Thoracic aorta (tissue), 2 donors: ENCODE measurements at regions not wholly inside any gene's neighbourhood (a gene's known extent, or its start where the extent isn't known, plus 50 kb on each side); places are given as distances from the start of the nearest gene placed in this dataset.

ENCODE experiments used
- ATAC-seq: fragments of 150-250 bp; one replicate; pipeline ENCODE4 v1.8.0; 2017; ENCODE audit warnings: low read depth; ENCODE audit not compliant: insufficient number of reproducible peaks, low FRiP score
- DNase-seq: peaks from one replicate; pipeline ENCODE4 v3.0.0-alpha.2; 2020; ENCODE audit warnings: low spot score
- H3K27ac ChIP-seq, 2 donors: fragments of 200-600 bp; sonication (generic); 1 replicate in 1 of 2; 2 replicates in 1 of 2; pipeline ENCODE4 v1.5.1; 2016; ENCODE audit warnings: mild to moderate bottlenecking in 2 of 2, moderate library complexity in 2 of 2
- H3K27me3 ChIP-seq: fragments of 200-600 bp; sonication (generic); replicated peaks from 2 replicates; pipeline ENCODE4 v1.6.0; 2016; ENCODE audit warnings: mild to moderate bottlenecking; ENCODE audit not compliant: insufficient read depth
- H3K36me3 ChIP-seq: fragments of 200-600 bp; sonication (generic); one replicate; pipeline ENCODE4 v1.5.1; 2016
- H3K4me1 ChIP-seq, 2 donors: fragments of 200-600 bp; sonication (generic); 1 replicate in 1 of 2; 2 replicates in 1 of 2; pipeline versions ENCODE4 v1.5.1 to v1.6.0; 2016; ENCODE audit warnings: low read depth in 2 of 2, mild to moderate bottlenecking in 1 of 2; ENCODE audit not compliant: control insufficient read depth in 1 of 2
- H3K4me3 ChIP-seq: fragments of 200-600 bp; sonication (generic); 2 replicates; pipeline ENCODE4 v1.5.1; 2016; ENCODE audit warnings: mild to moderate bottlenecking
- H3K9me3 ChIP-seq: fragments of 200-600 bp; sonication (generic); 2 replicates; pipeline ENCODE4 v1.5.1; 2016
- CTCF ChIP-seq: fragments of 200-600 bp; sonication (generic); IDR thresholded peaks from one replicate; pipeline ENCODE4 v1.5.1; 2019; ENCODE audit warnings: antibody characterized with exemption

GRCh38 chr11:38176686-38177322, 1578.8 kb upstream of the RAG2 start:
- no peaks in the 10 kb centered on the region for H3K9me3 ChIP-seq
- DNase-seq (no peak), ATAC-seq (no peak)
- no peak overlapping the region for H3K27ac ChIP-seq
- no peak overlapping the region for H3K4me3 ChIP-seq
- H3K4me1 ChIP-seq = no peaks in the 10 kb centered on the region
- H3K36me3 ChIP-seq = no peaks in the 10 kb centered on the region
- no peaks in the 10 kb centered on the region for H3K27me3 ChIP-seq
- TF ChIP-seq CTCF = no peak

DNA sequence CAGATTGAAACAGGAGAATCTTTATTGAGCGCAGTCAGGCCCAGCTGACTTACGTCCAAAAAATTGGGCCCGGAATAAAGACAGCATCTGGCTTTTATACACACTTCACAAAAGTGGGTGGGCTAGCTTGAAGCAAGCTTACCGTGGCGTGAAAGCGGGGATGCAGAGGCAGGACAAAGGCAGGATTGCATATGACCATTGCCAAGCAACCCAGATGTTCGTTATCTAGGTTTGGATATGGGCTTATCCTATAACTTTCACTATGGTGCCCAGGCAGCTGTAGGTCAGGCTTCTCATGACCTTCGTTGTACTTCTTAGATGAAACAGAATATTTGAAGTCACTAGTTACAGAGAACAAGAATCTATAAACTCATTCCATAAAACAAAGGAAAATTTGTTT, 1575.6 kb upstream of the RAG2 start:
- no peak for TF ChIP-seq CTCF
- Histone ChIP-seq H3K4me3 (no peak overlapping the region), H3K9me3 (no peaks in the 10 kb centered on the region), H3K27me3 (no peaks in the 10 kb centered on the region), H3K4me1 (no peaks in the 10 kb centered on the region), H3K36me3 (no peaks in the 10 kb centered on the region), H3K27ac (no peak overlapping the region)
- no peak for ATAC-seq
- DNase-seq = no peak

DNA sequence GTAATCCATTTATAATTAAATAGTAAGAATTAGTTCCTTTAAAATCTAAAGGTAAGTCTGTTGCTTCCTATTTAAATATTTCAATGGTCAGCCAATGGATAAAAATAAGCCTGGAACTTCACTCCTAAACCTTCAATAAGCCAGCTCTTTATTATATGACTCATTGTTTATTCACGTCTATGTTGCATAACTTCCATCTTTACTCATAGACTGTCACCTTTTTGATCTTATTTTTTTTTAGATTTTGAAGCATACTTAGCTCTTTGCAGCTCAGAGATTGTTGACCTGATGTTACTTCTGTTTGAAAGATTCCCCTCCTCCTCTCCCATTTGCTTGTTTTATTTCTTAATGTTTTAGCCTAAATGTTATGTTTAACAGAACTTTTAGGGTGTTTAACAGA, 1571.2 kb upstream of the RAG2 start:
- DNase-seq (no peak), ATAC-seq (no peak)
- Histone ChIP-seq H3K36me3 (no peaks in the 10 kb centered on the region), H3K4me3 (no peak overlapping the region), H3K27me3 (no peaks in the 10 kb centered on the region), H3K9me3 (no peaks in the 10 kb centered on the region), H3K4me1 (no peaks in the 10 kb centered on the region), H3K27ac (no peak overlapping the region)
- no peak for TF ChIP-seq CTCF

GRCh38 chr11:38163526-38163925, 1565.5 kb upstream of the RAG2 start:
- ATAC-seq = no peak

GRCh38 chr11:38160433-38160832, 1562.4 kb upstream of the RAG2 start:
- Histone ChIP-seq H3K36me3 (no peaks in the 10 kb centered on the region), H3K4me3 (no peak overlapping the region), H3K27me3 (no peaks in the 10 kb centered on the region), H3K27ac (no peak overlapping the region), H3K4me1 (no peaks in the 10 kb centered on the region), H3K9me3 (no peaks in the 10 kb centered on the region)
- no peak for ATAC-seq
- DNase-seq = no peak
- no peak for TF ChIP-seq CTCF

More at GRCh38 chr11:38163526-38163925, 1565.5 kb upstream of the RAG2 start:
- no peak for DNase-seq
- H3K27me3 ChIP-seq = no peaks in the 10 kb centered on the region
- H3K4me1 ChIP-seq = no peaks in the 10 kb centered on the region
- no peak overlapping the region for H3K27ac ChIP-seq
- TF ChIP-seq CTCF = no peak
- H3K4me3 ChIP-seq = no peak overlapping the region
- no peaks in the 10 kb centered on the region for H3K36me3 ChIP-seq
- no peaks in the 10 kb centered on the region for H3K9me3 ChIP-seq
